ENCODE measurements at regions not wholly inside any gene's neighbourhood (a gene's known extent, or its start where the extent isn't known, plus 50 kb on each side); places are given as distances from the start of the nearest gene placed in this dataset.

DNA sequence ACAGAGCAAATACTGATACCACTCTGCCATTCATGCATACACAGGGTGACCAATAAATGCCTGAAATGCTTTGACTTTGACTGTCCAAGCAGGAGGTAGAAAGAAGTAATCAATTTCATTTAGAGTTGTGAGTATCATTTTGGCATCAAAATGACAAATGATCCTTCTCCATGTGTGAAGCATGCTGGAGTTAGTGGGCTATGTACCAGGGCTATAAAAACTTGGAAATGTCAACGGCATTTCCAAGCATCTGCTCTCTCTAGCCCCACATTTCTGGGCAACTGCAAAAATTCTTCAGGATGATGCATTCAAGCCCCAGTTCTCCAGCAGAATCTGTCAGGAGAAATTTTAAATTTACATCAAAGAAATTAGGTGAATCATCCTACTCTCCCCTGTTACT is 208.4 kb upstream of the PTBP2 start:
- no peak overlapping the region for H3K4me3 ChIP-seq (ENCODE audit: low read depth, low read length)
- H3K36me3 ChIP-seq (ENCODE audit: control insufficient read depth, insufficient read depth, low read length), result no peaks in the 10 kb centered on the region
- no peaks in the 10 kb centered on the region for H3K27me3 ChIP-seq (ENCODE audit: control insufficient read depth, insufficient read depth, low read length)
- DNase-seq (ENCODE audit: low read depth), result no peak
- TF ChIP-seq, protein P1, sequence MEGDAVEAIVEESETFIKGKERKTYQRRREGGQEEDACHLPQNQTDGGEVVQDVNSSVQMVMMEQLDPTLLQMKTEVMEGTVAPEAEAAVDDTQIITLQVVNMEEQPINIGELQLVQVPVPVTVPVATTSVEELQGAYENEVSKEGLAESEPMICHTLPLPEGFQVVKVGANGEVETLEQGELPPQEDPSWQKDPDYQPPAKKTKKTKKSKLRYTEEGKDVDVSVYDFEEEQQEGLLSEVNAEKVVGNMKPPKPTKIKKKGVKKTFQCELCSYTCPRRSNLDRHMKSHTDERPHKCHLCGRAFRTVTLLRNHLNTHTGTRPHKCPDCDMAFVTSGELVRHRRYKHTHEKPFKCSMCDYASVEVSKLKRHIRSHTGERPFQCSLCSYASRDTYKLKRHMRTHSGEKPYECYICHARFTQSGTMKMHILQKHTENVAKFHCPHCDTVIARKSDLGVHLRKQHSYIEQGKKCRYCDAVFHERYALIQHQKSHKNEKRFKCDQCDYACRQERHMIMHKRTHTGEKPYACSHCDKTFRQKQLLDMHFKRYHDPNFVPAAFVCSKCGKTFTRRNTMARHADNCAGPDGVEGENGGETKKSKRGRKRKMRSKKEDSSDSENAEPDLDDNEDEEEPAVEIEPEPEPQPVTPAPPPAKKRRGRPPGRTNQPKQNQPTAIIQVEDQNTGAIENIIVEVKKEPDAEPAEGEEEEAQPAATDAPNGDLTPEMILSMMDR (IDR thresholded peaks at IDR 0.05; ENCODE audit: insufficient read depth, low read length, poor library complexity, severe bottlenecking), result no peak

DNA sequence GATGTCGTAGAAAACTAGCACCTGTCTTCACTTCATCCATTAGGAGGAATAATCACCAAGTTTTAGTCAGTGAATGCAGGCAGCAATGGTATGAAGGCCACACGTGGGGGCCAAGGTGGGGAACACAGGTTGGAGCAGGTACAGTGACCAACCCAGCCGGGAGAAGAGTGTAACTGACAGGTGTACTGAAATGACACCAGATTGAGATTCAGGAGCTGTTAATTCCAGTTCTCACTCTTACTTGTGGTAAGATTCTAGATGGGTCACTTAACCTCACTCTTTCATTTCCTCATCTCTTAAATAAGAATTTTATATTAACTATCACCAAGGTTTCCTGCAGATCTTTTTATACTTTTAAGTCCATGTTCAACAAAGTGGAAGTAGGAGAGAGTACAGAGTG is 206.2 kb upstream of the PTBP2 start:
- DNase-seq (ENCODE audit: low read depth), result no peak
- Histone ChIP-seq H3K4me3 (ENCODE audit: low read depth, low read length) (no peak overlapping the region), H3K36me3 (ENCODE audit: control insufficient read depth, insufficient read depth, low read length) (no peaks in the 10 kb centered on the region), H3K27me3 (ENCODE audit: control insufficient read depth, insufficient read depth, low read length) (no peaks in the 10 kb centered on the region)
- TF ChIP-seq, protein P1 (IDR thresholded peaks at IDR 0.05; ENCODE audit: insufficient read depth, low read length, poor library complexity, severe bottlenecking), result no peak

DNA sequence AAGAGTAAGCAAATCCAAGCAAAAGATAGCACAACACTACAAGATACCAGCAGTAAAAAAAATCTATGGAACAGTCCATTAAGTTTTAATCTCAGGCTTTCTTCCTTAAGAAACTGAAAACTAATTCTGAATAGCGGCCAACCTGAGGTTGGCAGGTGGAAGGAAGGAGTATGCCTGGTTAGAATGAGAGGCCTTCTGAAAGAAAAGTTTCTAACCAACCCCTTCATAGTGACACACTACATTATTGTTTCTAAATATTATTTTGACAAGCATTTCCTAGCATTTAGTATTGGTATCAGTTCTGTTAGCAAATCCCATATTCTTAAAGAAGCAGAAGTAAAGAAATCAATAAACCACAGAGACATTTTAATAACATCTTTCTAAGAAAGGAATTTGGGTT is 205.7 kb upstream of the PTBP2 start:
- Histone ChIP-seq H3K4me3 (ENCODE audit: low read depth, low read length) (no peak overlapping the region), H3K36me3 (ENCODE audit: control insufficient read depth, insufficient read depth, low read length) (no peaks in the 10 kb centered on the region), H3K27me3 (ENCODE audit: control insufficient read depth, insufficient read depth, low read length) (no peaks in the 10 kb centered on the region)
- TF ChIP-seq, protein P1 (IDR thresholded peaks at IDR 0.05; ENCODE audit: insufficient read depth, low read length, poor library complexity, severe bottlenecking), result no peak
- DNase-seq (ENCODE audit: low read depth), result no peak

DNA sequence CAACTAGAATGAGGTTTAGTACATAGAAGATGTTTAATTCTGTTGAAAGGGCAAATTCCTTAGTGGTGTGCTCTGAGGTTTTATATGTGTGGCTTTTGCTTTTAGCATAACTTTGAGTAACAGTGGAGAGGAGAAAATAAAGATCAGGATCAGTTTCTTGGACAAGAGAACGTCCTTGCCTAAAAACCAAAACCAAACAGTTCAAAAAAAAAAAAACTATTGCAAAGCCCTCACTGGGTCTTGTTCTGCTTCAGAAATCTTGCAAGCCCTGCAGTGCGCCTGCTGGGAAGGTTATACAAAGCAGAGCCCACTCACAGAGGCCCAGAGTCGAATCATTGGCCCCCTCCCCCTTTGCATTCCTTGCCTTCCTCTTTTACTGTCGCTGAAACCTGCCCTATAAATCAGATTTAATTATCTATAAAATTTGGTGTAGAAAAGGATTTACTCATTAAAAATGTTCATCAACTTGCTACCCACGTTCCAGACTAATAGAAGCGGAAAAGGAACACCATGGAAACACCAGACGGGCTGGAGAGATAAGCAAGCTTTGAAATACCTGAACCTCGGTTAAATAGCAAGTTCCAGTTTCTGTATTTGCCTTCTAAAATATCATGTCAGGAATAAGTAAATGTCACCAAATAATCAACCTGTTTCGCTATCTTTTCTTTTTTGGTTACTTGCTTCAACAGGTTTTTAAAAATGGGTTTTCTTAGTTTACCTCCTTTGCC is 201.6 kb upstream of the PTBP2 start:
- Histone ChIP-seq H3K27me3 (ENCODE audit: control insufficient read depth, insufficient read depth, low read length) (no peaks in the 10 kb centered on the region), H3K36me3 (ENCODE audit: control insufficient read depth, insufficient read depth, low read length) (no peaks in the 10 kb centered on the region), H3K4me3 (ENCODE audit: low read depth, low read length) (no peak overlapping the region)
- no peak for DNase-seq (ENCODE audit: low read depth)
- TF ChIP-seq, protein P1 (IDR thresholded peaks at IDR 0.05; ENCODE audit: insufficient read depth, low read length, poor library complexity, severe bottlenecking), result no peak

DNA sequence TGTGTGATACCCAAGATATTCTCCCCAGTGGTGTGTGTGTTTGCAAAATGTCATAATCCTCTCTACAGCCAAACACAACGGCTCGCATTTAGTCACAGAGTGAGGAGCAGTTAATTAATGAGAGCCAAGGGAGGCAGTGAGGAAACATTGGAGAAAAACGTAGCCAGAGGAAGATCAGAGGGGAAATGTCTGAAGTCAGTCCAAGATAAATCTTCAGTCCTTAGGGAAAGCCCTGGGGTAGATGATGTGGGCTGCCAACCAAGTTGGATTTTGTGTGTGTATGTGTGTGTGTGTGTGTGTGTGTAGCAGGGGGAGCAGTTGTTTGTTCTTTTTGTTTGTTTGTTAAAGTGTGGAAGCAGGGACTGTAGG is 201.0 kb upstream of the PTBP2 start:
- no peak for DNase-seq (ENCODE audit: low read depth)
- TF ChIP-seq, protein P1 (IDR thresholded peaks at IDR 0.05; ENCODE audit: insufficient read depth, low read length, poor library complexity, severe bottlenecking), result no peak

DNA sequence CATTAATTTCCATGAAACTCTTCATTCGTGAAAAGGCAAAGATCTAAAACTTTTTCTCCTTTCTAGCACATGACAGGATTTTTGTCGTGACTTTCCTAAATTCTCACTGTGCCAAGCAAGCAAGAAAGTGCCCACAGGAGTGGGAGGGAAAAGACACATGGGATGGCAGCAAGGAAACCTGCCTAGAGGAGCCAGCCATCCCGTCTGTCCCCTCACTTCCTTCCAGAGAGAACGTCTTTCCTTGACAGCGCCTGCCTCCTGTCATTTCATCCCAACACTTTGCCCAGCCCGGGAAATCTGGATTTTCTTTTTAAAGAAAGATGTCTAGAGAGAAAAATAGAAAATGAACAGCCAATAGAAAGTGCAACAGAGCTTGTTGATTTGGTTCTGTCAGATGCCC is 200.6 kb upstream of the PTBP2 start:
- TF ChIP-seq, protein P1 (IDR thresholded peaks at IDR 0.05; ENCODE audit: insufficient read depth, low read length, poor library complexity, severe bottlenecking), result no peak
- DNase-seq (ENCODE audit: low read depth), result no peak
- H3K4me3 ChIP-seq (ENCODE audit: low read depth, low read length), result no peak overlapping the region
- no peaks in the 10 kb centered on the region for H3K27me3 ChIP-seq (ENCODE audit: control insufficient read depth, insufficient read depth, low read length)
- no peaks in the 10 kb centered on the region for H3K36me3 ChIP-seq (ENCODE audit: control insufficient read depth, insufficient read depth, low read length)

More for the DNA sequence above, 201.0 kb upstream of the PTBP2 start:
- no peaks in the 10 kb centered on the region for H3K36me3 ChIP-seq (ENCODE audit: control insufficient read depth, insufficient read depth, low read length)
- no peak overlapping the region for H3K4me3 ChIP-seq (ENCODE audit: low read depth, low read length)
- no peaks in the 10 kb centered on the region for H3K27me3 ChIP-seq (ENCODE audit: control insufficient read depth, insufficient read depth, low read length)
